Heart left ventricle (tissue), 13 donors: ENCODE measurements at regions not wholly inside any gene's neighbourhood (a gene's known extent, or its start where the extent isn't known, plus 50 kb on each side); places are given as distances from the start of the nearest gene placed in this dataset.

ENCODE experiments used
- CTCF ChIP-seq, 12 donors: fragments of 200-600 bp; sonication (generic) in 4 of 12; IDR thresholded peaks; one replicate each; pipeline versions ENCODE4 v1.5.0 to v1.8.0; 2018 to 2022; ENCODE audit warnings: antibody characterized with exemption in 12 of 12, mild to moderate bottlenecking in 5 of 12
- POLR2A ChIP-seq, 2 donors: fragments of 450-650 bp; IDR thresholded peaks; one replicate each; pipeline ENCODE4 v1.6.1; 2017; ENCODE audit warnings: antibody characterized with exemption in 2 of 2, mild to moderate bottlenecking in 2 of 2, moderate library complexity in 2 of 2
- donor health status: ischemic (EF 13 %, LVEDD 7.1; RV severe dilation, severe dysfunction).
- donor health status: DM: no; HTN: yes; CAD: no.
- donor health status: DM: no; HTN: no; CAD: no.
- donor health status: ischemic (EF 25% LVEDD 6.9; RV normal size, moderate dysfunction).
- donor health status: ischemic (EF 25% LVEDD 5.7; RV mildly dilated, moderate dysfunction).
- donor health status: ischemic (EF 35%, LVEDD 5.7; RV mildly dilated, moderate dysfunction).
- donor health status: nonischemic (EF 11% LVEDD 7.7; RV severe dilation, severe dysfunction).
- donor health status: DM: yes; HTN: yes; CAD: no.
- donor health status: PGD.
- donor health status: ischemic (EF 29% LVEDD 5.4; RV normal size, mild dysfunction).
- donor health status: nonischemic (EF 23%, LVEDD 6.1; RV moderate dilation, normal function).

- TF ChIP-seq POLR2A (IDR thresholded peaks at IDR 0.05) = no peak
- TF ChIP-seq CTCF (IDR thresholded peaks at IDR 0.05) = no peak
These were observed 261.8 kb downstream of the PHF14 start for GRCh38 chr7:11235491-11235890.
